Colonic mucosa (tissue), 4 donors: ENCODE measurements at regions not wholly inside any gene's neighbourhood (a gene's known extent, or its start where the extent isn't known, plus 50 kb on each side); places are given as distances from the start of the nearest gene placed in this dataset.
"Not testable (repeated sequence)": the region's sequence is repeated elsewhere in the genome, so short reads cannot be mapped to it uniquely, and the experiment has no call there.

ENCODE experiments used
- DNase-seq: peaks from one replicate; pipeline ENCODE4 v3.0.0-alpha.2; 2020
- H3K27ac ChIP-seq: fragments of 200-600 bp; one replicate; pipeline ENCODE4 v1.8.0; 2021
- H3K27me3 ChIP-seq: fragments of 200-600 bp; one replicate; pipeline ENCODE4 v1.8.0; 2021
- H3K36me3 ChIP-seq: fragments of 200-600 bp; one replicate; pipeline ENCODE4 v1.8.0; 2021
- H3K4me1 ChIP-seq: fragments of 200-600 bp; one replicate; pipeline ENCODE4 v1.8.0; 2021; ENCODE audit warnings: mild to moderate bottlenecking
- H3K4me3 ChIP-seq: fragments of 200-600 bp; one replicate; pipeline ENCODE4 v1.8.0; 2021
- H3K9ac ChIP-seq, 2 donors: one replicate each; pipeline ENCODE4 v1.7.0; 2013; ENCODE audit warnings: control low read depth in 2 of 2, low read depth in 2 of 2, low read length in 2 of 2
- H3K9me3 ChIP-seq: fragments of 200-600 bp; one replicate; pipeline ENCODE4 v1.8.0; 2021
- CTCF ChIP-seq: fragments of 200-600 bp; IDR thresholded peaks from one replicate; pipeline ENCODE4 v1.8.0; 2022; ENCODE audit warnings: antibody characterized with exemption, mild to moderate bottlenecking
- intact Hi-C: fragments of 100-400 bp; cut with DNase I; formaldehyde crosslinking; loops from one replicate; pipeline ENCODE4 v1.14.1; 2022
- donor health status: healthy.
- donor health status: DM: no; HTN: no; CAD: no.
- donor health status: DM: no; HTN: no; CAD: no.

- Histone ChIP-seq H3K4me3 (no peak overlapping the region), H3K27me3 (no peaks in the 10 kb centered on the region), H3K9me3 (no peaks in the 10 kb centered on the region), H3K27ac (no peak overlapping the region), H3K36me3 (no peaks in the 10 kb centered on the region), H3K4me1 (no peaks in the 10 kb centered on the region), H3K9ac (no peak overlapping the region)
- intact Hi-C loops: no loop called here
- no peak for DNase-seq
- no peak for TF ChIP-seq CTCF
Measured at GRCh38 chr1:68919075-68919474, 422.2 kb upstream of the DEPDC1 start.

GRCh38 chr1:68923475-68924088 is 426.7 kb upstream of the DEPDC1 start:
- DNase-seq, H3K4me1 ChIP-seq, H3K9me3 ChIP-seq, H3K36me3 ChIP-seq, H3K27ac ChIP-seq, H3K27me3 ChIP-seq, H3K9ac ChIP-seq, H3K4me3 ChIP-seq, intact Hi-C loops: not testable (repeated sequence)

- no peaks in the 10 kb centered on the region for H3K27me3 ChIP-seq
- H3K9me3 ChIP-seq: no peaks in the 10 kb centered on the region
Measured at GRCh38 chr1:68930101-68930500, 433.2 kb upstream of the DEPDC1 start.

GRCh38 chr1:68936530-68936929 is 439.6 kb upstream of the DEPDC1 start:
- H3K9me3 ChIP-seq: no peaks in the 10 kb centered on the region
- H3K27ac ChIP-seq: no peak overlapping the region
- H3K9ac ChIP-seq: no peak overlapping the region
- no peak for DNase-seq
- no peak for TF ChIP-seq CTCF
- intact Hi-C loops: no loop called here
- H3K4me1 ChIP-seq: no peaks in the 10 kb centered on the region
- no peaks in the 10 kb centered on the region for H3K27me3 ChIP-seq
- no peaks in the 10 kb centered on the region for H3K36me3 ChIP-seq
- H3K4me3 ChIP-seq: no peak overlapping the region

More at GRCh38 chr1:68930101-68930500, 433.2 kb upstream of the DEPDC1 start:
- Histone ChIP-seq H3K9ac (no peak overlapping the region), H3K27ac (no peak overlapping the region), H3K36me3 (no peaks in the 10 kb centered on the region), H3K4me1 (no peaks in the 10 kb centered on the region), H3K4me3 (no peak overlapping the region)
- intact Hi-C loops: no loop called here
- TF ChIP-seq CTCF: no peak
- no peak for DNase-seq

GRCh38 chr1:68938051-68938666 is 441.3 kb upstream of the DEPDC1 start:
- no peaks in the 10 kb centered on the region for H3K9me3 ChIP-seq
- intact Hi-C loops: no loop called here
- H3K27ac ChIP-seq: no peak overlapping the region
- no peaks in the 10 kb centered on the region for H3K27me3 ChIP-seq
- H3K4me3 ChIP-seq: no peak overlapping the region
- DNase-seq: no peak
- H3K4me1 ChIP-seq: no peaks in the 10 kb centered on the region
- no peaks in the 10 kb centered on the region for H3K36me3 ChIP-seq
- no peak overlapping the region for H3K9ac ChIP-seq
- TF ChIP-seq CTCF: no peak

GRCh38 chr1:68950036-68950435 is 453.2 kb upstream of the DEPDC1 start:
- no peak for DNase-seq
- H3K4me1 ChIP-seq: no peaks in the 10 kb centered on the region
- intact Hi-C loops: no loop called here
- no peaks in the 10 kb centered on the region for H3K27me3 ChIP-seq
- H3K9ac ChIP-seq: no peak overlapping the region
- no peaks in the 10 kb centered on the region for H3K9me3 ChIP-seq
- H3K4me3 ChIP-seq: no peak overlapping the region
- H3K27ac ChIP-seq: no peak overlapping the region
- no peaks in the 10 kb centered on the region for H3K36me3 ChIP-seq
- TF ChIP-seq CTCF: no peak
